ENCODE measurements at regions not wholly inside any gene's neighbourhood (a gene's known extent, or its start where the extent isn't known, plus 50 kb on each side); places are given as distances from the start of the nearest gene placed in this dataset.
"Not testable (repeated sequence)": the region's sequence is repeated elsewhere in the genome, so short reads cannot be mapped to it uniquely, and the experiment has no call there.

DNA sequence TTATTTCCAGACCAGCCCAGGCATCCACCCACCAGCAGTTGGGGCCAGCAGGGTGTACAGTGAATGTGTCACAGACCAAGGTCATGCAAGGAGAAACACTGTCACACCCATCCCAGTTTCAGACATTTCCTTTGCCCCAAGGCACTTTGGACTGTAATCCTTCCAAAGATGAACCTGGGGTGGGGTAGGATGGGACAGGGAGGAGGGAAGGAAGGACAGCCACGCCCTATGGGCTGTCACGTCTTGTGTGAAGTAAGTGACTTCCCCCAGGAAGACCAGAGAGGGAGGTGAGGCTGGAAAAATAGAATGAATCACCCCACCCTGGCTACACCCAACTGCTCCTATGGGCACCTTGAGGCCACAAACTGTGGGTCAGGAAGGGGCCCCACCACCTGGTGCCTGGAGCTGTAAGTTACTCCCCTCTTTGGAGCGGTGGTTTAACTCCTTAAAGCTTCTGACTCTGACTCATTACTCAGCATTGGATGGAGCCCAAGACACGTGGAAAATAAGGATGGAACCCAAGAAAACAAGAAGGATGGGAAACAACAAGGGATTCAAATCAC lies 349.9 kb upstream of the KLF3 start:
- no peak for DNase-seq

DNA sequence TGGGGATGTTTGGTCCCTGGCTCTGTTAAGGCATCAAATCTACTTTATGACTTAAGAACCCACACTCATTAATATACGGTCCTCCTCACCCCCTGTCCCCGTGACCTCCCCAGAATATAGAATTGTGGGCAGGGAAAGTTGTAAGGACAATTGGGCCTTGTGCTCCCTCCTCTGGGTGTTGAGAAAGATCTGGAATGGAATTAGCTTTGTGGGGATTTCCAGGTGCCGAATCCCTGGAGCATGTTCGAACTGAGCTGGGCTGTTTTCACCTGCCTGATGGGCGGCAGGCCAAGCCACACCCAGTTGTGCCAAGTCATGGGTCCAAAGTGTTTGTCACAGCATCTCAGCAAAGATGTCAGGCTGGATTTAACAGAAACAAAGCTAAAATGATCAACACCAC lies 349.3 kb upstream of the KLF3 start:
- DNase-seq = no peak

DNA sequence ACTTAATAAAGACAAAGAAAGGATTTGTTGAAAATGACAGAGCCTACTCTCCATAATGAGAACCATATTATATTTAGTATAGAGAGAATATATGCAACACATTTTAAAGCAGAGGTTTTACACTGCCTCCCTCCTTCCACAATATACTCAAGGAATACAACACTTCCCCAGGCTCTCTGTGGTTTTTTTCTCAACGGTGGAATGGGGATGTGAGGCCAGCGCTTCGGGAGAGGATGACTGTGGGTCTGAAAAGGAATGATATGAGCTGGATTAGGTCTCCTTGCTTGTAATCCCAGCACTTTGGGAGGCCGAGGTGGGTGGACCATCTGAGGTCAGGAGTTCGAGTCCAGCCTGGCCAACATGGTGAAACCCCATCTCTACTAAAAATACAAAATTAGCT lies 348.7 kb upstream of the KLF3 start:
- no peak for DNase-seq

GRCh38 chr4:38316045-38316444 lies 348.0 kb upstream of the KLF3 start:
- no peak for DNase-seq

GRCh38 chr4:38317041-38317674 lies 346.8 kb upstream of the KLF3 start:
- no peak for DNase-seq

DNA sequence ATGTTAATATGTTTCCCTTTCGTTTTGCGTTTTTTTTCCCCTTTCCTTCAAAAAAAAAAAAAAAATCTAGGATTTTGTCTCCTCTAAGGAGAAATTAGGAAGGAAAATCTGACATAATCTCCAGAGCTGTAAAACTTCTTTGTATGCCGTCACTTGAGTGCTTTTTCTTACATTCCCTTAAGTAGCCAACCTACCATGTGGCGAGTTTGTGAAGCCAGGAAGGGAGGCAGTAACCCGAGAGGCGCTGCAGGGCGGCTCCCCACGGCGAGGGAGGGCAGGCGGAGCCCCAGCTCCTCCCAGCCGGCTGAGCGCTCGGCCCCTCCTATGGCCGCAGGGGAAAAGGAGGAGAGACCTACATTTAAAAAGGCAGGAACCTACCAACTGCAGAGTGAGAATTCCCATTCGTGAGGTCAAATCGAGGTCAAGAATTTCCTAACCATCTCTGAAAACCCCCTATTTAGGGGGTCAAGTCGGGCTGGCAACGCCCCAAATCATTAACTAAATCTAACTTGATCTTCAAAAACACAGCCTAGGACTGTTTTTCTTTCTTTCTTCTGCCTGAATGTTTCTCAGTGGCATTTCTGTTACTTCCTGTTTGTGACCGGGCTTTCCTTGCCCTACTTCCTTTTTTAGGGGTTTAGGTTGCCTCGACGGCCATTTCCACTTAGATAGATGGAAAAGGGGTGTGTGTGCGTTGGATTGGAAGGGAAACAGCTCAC lies 345.1 kb upstream of the KLF3 start:
- peak; percentile 61 for DNase-seq

DNA sequence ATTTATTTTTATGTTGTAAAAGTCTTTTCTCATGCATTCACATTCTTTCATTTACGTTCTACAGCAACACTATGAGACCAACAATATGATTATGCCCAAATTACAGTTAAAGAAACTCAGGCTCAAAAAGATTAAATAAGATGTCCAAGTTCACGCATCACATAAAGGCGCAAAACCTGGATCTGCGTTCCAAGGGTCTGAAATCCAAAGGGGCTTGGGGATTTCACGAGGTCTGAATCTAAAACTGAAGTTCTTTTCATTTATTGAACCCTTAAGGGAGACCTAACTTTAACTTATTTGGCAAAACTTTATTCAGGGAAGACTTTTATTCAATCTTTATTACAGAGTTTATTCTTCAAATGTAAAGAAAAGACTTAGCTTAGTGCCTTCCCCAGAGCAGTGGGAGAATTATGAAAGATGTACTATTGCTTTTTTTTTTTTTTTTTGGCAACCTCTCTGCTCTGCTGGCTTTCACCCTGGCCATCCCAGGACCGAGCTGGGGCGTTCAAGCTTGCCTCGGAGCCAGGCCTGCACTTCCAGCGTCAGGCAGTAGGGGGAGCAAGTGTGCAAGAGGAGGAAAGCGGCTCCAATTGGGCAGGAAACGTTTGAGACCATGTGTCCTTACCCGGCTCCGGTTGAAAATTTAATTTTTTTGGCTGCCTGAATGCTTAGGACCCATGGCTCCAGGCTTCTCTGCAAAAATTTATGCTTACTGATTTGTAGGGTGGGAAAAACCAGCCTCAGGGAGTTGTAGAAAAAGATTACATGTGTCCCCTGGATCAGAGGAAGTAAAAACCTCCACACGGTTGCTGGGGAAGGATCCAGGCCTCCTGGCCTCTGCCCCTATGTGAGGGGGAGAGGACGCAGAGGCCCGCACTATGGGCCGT lies 344.3 kb upstream of the KLF3 start:
- DNase-seq = peak; percentile 95

GRCh38 chr4:38320343-38320695 lies 343.7 kb upstream of the KLF3 start:
- no peak for DNase-seq

- DNase-seq = no peak
Observed at GRCh38 chr4:38320833-38321232, 343.2 kb upstream of the KLF3 start.

GRCh38 chr4:38322714-38323113 lies 341.3 kb upstream of the KLF3 start:
- no peak for DNase-seq

GRCh38 chr4:38323141-38323641 lies 340.8 kb upstream of the KLF3 start:
- no peak for DNase-seq

- no peak for DNase-seq
Observed at GRCh38 chr4:38324861-38325628, 339.0 kb upstream of the KLF3 start.

DNA sequence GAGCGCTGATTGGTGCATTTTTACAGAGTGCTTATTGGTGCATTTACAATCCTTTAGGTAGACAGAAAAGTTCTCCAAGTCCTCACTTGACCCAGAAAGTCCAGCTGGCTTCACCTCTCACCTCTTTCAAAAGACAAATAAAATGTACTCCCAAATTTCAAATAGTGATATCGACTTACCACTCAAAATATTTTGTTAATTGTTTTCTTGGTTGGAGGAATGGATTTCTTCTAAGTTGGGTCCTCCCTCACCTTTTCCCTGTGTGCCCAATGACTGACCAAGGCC lies 338.4 kb upstream of the KLF3 start:
- no peak for DNase-seq

DNA sequence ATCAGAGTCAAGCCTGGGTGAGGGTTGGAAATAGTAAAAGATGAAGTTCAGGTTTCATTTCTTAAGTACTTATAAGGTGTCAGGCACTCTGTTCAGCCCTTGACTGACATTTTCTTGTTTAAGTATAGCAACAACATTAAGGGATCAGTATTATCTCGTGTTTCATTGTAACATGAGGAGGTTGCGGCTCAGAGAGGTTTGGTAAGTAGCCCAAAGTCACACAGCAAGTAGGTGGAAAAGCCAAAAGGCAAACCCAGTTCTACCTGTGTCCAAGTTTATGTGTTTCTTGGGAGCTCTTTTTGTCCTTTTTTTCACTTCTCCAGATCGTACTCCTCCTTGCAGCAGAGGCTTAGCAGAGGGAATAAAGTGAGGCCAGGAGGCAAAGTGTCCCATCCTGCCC lies 337.5 kb upstream of the KLF3 start:
- no peak for DNase-seq

DNA sequence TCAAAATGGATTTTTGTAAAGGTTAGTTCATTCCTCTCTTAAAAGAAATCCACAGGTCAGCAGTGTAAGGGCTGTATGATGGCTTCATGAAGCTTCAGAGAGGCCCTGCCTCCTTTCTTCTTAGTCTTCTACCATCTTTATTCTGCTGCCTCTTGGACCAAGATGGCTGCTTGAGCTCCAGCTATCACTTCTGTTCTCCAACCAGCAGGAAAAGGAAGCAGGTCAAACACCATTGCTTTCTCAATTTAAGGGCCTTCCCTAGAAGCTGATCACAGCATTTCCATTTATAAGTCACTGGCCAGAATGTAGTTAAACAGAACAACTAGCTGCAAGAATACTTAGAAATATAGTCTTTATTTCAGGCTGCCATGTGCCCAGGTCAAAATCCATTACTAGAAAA lies 336.8 kb upstream of the KLF3 start:
- no peak for DNase-seq

DNA sequence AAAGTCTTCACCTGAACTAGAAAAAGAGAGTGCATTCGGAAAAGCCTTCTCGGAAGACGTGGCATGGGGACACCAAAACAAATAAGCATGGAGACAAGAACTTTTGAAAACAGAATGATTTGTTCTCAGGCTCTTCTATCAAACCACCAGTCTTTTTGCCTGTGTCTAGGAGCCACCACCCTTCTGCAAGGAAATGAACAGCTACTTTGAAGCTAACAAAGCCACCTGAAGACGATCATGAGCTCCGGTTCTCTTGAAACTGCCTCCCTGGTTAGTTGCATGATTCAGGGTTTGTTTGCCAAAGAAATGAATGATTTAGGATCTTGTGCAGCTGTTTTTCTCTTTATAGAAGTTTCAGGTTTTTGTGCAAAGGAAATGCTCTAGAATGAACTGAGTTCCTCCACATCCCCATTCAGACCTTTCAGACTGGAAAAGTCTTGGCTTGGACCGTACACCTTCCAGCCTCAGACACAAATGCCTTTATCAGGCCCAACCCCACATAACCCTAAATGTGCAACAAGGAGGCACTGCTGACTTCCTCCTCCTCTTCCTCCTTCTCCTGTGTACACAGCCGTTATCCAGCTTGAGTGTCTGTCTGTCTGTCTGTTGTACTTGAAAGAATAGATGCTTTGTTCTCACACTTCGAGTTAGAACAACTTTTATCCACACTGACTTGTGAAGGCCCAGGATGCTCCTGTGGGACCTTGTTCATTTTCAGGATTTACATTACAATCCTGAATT lies 334.8 kb upstream of the KLF3 start:
- DNase-seq = no peak

DNA sequence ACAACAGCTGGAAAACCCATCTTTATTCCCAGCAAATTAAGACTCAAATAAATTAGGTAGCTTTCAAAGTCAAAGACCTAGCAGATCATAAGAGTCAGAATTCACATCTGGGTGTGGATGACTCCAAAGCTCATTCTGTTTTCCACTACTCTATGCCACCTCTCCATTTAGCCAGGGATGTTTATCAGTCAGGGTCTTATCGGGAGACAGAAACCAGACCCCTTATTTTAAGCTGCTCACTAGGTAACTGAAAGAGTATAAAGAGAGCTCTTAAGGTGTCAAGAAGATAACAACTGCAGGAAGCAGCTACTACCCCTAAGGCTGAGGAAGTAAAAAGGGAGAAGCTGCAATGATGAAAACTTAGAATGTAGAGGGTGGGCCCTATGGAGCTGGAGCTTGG lies 333.7 kb upstream of the KLF3 start:
- DNase-seq = no peak

GRCh38 chr4:38330936-38331335 lies 333.1 kb upstream of the KLF3 start:
- DNase-seq = no peak

GRCh38 chr4:38332699-38333098 lies 331.3 kb upstream of the KLF3 start:
- DNase-seq = no peak

- DNase-seq = no peak
Observed at GRCh38 chr4:38333219-38333618, 330.8 kb upstream of the KLF3 start.

DNA sequence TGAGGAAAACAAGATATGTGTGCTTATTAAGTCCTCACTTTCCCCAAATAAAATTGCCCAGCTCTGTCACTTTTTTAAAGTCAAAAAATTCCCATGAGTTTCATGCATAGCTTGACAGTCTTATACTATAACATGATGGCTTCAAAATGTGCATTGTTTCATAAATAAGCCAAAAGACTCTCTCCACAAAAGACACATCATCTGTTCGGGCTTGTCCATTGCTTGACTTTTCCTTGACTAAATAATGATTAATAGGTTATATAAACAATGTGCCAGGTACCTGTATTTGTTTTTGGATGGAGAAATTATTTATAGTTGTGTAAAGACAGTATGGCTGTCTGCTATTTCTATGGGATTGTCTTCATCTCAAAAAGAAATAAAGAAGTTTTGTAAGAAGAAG lies 329.2 kb upstream of the KLF3 start:
- DNase-seq = no peak

DNA sequence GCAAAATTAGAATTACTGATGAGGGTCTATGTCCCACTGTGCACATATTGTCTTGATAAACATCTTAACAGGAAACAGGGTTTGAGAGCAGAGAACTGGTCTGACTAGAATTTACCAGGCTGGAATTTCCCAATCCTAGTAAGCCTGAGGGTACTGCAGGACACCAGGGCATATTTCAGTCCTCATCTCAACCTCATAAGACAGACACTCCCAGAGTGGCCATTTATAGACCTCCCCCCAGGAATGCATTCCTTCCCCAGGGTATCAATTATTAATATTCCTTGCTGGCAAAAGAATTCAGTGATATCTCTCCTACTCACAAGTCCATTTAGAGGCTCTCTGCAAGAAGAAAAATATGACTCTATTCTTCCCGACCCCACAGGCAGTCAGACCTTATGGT lies 325.1 kb upstream of the KLF3 start:
- not testable (repeated sequence) for DNase-seq

Data from stimulated activated CD4-positive, alpha-beta T cell treated with anti-CD3 and anti-CD28 coated beads, Interleukin-12 subunit alpha, Interleukin-12 subunit beta, amount 100 ng/mL, for 4 hours (primary cell).